ENCODE measurements at regions not wholly inside any gene's neighbourhood (a gene's known extent, or its start where the extent isn't known, plus 50 kb on each side); places are given as distances from the start of the nearest gene placed in this dataset.

GRCh38 chr2:3927031-3927430 lies 223.7 kb downstream of the DCDC2C start:
- TF ChIP-seq, protein P1, sequence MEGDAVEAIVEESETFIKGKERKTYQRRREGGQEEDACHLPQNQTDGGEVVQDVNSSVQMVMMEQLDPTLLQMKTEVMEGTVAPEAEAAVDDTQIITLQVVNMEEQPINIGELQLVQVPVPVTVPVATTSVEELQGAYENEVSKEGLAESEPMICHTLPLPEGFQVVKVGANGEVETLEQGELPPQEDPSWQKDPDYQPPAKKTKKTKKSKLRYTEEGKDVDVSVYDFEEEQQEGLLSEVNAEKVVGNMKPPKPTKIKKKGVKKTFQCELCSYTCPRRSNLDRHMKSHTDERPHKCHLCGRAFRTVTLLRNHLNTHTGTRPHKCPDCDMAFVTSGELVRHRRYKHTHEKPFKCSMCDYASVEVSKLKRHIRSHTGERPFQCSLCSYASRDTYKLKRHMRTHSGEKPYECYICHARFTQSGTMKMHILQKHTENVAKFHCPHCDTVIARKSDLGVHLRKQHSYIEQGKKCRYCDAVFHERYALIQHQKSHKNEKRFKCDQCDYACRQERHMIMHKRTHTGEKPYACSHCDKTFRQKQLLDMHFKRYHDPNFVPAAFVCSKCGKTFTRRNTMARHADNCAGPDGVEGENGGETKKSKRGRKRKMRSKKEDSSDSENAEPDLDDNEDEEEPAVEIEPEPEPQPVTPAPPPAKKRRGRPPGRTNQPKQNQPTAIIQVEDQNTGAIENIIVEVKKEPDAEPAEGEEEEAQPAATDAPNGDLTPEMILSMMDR (IDR thresholded peaks at IDR 0.05), result no peak
- TF ChIP-seq POLR2A (IDR thresholded peaks at IDR 0.05), result no peak

Data from lower leg skin (tissue), 3 donors.